ENCODE measurements at regions not wholly inside any gene's neighbourhood (a gene's known extent, or its start where the extent isn't known, plus 50 kb on each side); places are given as distances from the start of the nearest gene placed in this dataset.

GRCh38 chr9:3769646-3770045 is 243.8 kb upstream of the RFX3 start:
- Histone ChIP-seq H3K27me3 (replicated peaks in 1 of 2; ENCODE audit: control insufficient read depth in 2 of 2, insufficient read depth in 2 of 2, low read length in 1 of 2) (no peaks in the 10 kb centered on the region; a peak in 1 of 4 replicates), H3K36me3 (ENCODE audit: control insufficient read depth in 2 of 2, insufficient read depth in 2 of 2, low read length in 1 of 2) (no peaks in the 10 kb centered on the region), H3K9me3 (replicated peaks; ENCODE audit: control insufficient read depth, insufficient read depth, low read length) (no peaks in the 10 kb centered on the region), H2AFZ (ENCODE audit: control insufficient read depth, low read depth, low read length) (no peak overlapping the region), H3K27ac (ENCODE audit: control insufficient read depth, insufficient read depth) (no peak overlapping the region), H4K20me1 (ENCODE audit: control insufficient read depth, insufficient read depth) (no peaks in the 10 kb centered on the region), H3K4me1 (ENCODE audit: control insufficient read depth, insufficient read depth, low read length) (no peaks in the 10 kb centered on the region), H3K9ac (ENCODE audit: control insufficient read depth, insufficient read depth, low read length) (no peak overlapping the region), H3K4me2 (ENCODE audit: control insufficient read depth, insufficient read depth) (no peak overlapping the region), H3K4me3 (no peak overlapping the region), H3K79me2 (ENCODE audit: control insufficient read depth, insufficient read depth, low read length) (no peaks in the 10 kb centered on the region)
- ChIA-PET CTCF (no interaction called here), SMC1A (ENCODE audit: uncharacterized antibody, unreplicated experiment) (no interaction called here), RAD21 (ENCODE audit: unreplicated experiment) (no interaction called here), POLR2A (no interaction called here)
- 22% methylated on average over 4 of the region's 4 CpGs for WGBS (ENCODE audit: insufficient coverage, insufficient replicate concordance, low lambda C conversion rate, missing lambda C conversion rate)
- DNase-seq (ENCODE audit: low read depth, low spot score) (no peak), FAIRE-seq (no peak), ATAC-seq (no peak)
- TF ChIP-seq PML (IDR thresholded peaks at IDR 0.05; ENCODE audit: low read length): no peak
- TF ChIP-seq, protein P1, sequence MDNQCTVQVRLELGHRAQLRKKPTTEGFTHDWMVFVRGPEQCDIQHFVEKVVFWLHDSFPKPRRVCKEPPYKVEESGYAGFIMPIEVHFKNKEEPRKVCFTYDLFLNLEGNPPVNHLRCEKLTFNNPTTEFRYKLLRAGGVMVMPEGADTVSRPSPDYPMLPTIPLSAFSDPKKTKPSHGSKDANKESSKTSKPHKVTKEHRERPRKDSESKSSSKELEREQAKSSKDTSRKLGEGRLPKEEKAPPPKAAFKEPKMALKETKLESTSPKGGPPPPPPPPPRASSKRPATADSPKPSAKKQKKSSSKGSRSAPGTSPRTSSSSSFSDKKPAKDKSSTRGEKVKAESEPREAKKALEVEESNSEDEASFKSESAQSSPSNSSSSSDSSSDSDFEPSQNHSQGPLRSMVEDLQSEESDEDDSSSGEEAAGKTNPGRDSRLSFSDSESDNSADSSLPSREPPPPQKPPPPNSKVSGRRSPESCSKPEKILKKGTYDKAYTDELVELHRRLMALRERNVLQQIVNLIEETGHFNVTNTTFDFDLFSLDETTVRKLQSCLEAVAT (IDR thresholded peaks at IDR 0.05): no peak
- TF ChIP-seq CREM (IDR thresholded peaks at IDR 0.05; ENCODE audit: low read depth): no peak
- TF ChIP-seq POLR2AphosphoS2 (IDR thresholded peaks at IDR 0.05; ENCODE audit: low read depth, low read length): no peak
- no peak for TF ChIP-seq IKZF2 (IDR thresholded peaks at IDR 0.05)
- TF ChIP-seq CTCF (IDR thresholded peaks at IDR 0.05 in 2 of 3, conservative IDR thresholded peaks at IDR 0.05 in 1 of 3; ENCODE audit: control insufficient read depth in 2 of 3, extremely low read depth in 1 of 3, insufficient read depth in 1 of 3, low read depth in 3 of 3, low read length in 3 of 3): no peak
- no peak for TF ChIP-seq ZBTB11 (CRISPR knock-in tag; IDR thresholded peaks at IDR 0.05)
- TF ChIP-seq ZNF384 (IDR thresholded peaks at IDR 0.05; ENCODE audit: borderline replicate concordance, low read depth, low read length): no peak
- no peak for TF ChIP-seq E2F8 (IDR thresholded peaks at IDR 0.05; ENCODE audit: low read depth, partially characterized antibody)
- no peak for TF ChIP-seq TCF7 (IDR thresholded peaks at IDR 0.05; ENCODE audit: borderline replicate concordance)
- no peak for TF ChIP-seq HDAC6 (IDR thresholded peaks at IDR 0.05; ENCODE audit: unreplicated experiment)
- in situ Hi-C loops (cut with MboI) (no loop called here), intact Hi-C loops (cut with micrococcal nuclease; ENCODE audit: unreplicated experiment) (no loop called here)
- BruUV-seq (replicated peaks): no TSS peak
